ENCODE measurements at regions not wholly inside any gene's neighbourhood (a gene's known extent, or its start where the extent isn't known, plus 50 kb on each side); places are given as distances from the start of the nearest gene placed in this dataset.

DNA sequence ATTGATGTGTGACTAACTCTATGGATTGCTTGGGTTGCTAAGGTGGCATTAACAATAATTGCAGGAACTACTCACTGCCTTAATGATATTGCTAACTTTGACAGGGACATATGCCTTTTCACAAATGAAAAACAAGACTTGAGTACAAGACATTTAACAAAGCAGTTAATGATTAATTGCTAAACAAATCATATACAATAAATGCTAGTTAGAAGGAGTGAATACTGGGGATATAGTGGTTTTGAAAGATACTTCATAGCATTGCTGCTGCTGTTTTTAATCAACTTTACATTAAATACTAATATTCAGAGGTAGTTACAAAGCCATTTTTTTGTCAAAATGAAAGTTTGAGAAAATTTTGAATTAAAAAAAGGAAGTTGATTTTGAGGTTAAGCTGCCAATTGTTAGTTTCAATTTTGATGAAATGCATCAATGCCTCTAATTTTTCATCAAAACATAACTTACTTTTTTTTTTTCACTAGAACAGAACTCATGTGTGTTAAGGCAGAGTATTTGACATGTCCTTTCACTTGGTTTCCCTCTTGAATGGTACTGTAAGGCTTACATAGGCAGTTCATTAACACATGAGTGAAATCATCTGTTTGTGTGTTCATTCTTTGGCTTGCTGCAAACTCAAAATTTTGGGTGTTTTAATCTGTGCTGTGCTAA, 106.2 kb upstream of the SEMA3D start:
- TF ChIP-seq, protein P1, sequence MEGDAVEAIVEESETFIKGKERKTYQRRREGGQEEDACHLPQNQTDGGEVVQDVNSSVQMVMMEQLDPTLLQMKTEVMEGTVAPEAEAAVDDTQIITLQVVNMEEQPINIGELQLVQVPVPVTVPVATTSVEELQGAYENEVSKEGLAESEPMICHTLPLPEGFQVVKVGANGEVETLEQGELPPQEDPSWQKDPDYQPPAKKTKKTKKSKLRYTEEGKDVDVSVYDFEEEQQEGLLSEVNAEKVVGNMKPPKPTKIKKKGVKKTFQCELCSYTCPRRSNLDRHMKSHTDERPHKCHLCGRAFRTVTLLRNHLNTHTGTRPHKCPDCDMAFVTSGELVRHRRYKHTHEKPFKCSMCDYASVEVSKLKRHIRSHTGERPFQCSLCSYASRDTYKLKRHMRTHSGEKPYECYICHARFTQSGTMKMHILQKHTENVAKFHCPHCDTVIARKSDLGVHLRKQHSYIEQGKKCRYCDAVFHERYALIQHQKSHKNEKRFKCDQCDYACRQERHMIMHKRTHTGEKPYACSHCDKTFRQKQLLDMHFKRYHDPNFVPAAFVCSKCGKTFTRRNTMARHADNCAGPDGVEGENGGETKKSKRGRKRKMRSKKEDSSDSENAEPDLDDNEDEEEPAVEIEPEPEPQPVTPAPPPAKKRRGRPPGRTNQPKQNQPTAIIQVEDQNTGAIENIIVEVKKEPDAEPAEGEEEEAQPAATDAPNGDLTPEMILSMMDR (IDR thresholded peaks at IDR 0.05), result no peak
- no peak for TF ChIP-seq POLR2A (IDR thresholded peaks at IDR 0.05)

Data from heart left ventricle (tissue), 13 donors.